Tibial nerve (tissue), 4 donors: ENCODE measurements at regions not wholly inside any gene's neighbourhood (a gene's known extent, or its start where the extent isn't known, plus 50 kb on each side); places are given as distances from the start of the nearest gene placed in this dataset.

Source experiments
- DNase-seq, 2 donors: peaks; one replicate each; pipeline ENCODE4 v3.0.0-alpha.2; 2019; ENCODE audit warnings: low spot score in 2 of 2
- H3K27ac ChIP-seq, 4 donors: fragments of 200-600 bp; sonication (generic) in 3 of 4; one replicate each; pipeline ENCODE4 v1.5.1; 2017 to 2019; ENCODE audit warnings: mild to moderate bottlenecking in 1 of 4
- H3K27me3 ChIP-seq, 2 donors: fragments of 200-600 bp; sonication (generic) in 1 of 2; one replicate each; pipeline versions ENCODE4 v1.5.1 to v1.6.0; 2017 to 2019
- H3K36me3 ChIP-seq, 3 donors: fragments of 200-600 bp; sonication (generic); one replicate each; pipeline ENCODE4 v1.5.1; 2018 to 2019
- H3K4me1 ChIP-seq, 4 donors: fragments of 200-600 bp; sonication (generic) in 3 of 4; one replicate each; pipeline ENCODE4 v1.5.1; 2017 to 2019
- H3K4me3 ChIP-seq, 4 donors: fragments of 200-600 bp; sonication (generic) in 3 of 4; one replicate each; pipeline ENCODE4 v1.5.1; 2017 to 2019; ENCODE audit warnings: mild to moderate bottlenecking in 1 of 4, moderate library complexity in 1 of 4
- H3K9me3 ChIP-seq, 4 donors: fragments of 200-600 bp; sonication (generic) in 3 of 4; one replicate each; pipeline ENCODE4 v1.5.1; 2017 to 2019
- CTCF ChIP-seq, 5 experiments: fragments of 200-600 bp in 3 of 5; fragments of 450-650 bp in 2 of 5; sonication (generic) in 3 of 5; IDR thresholded peaks; one replicate each; pipeline ENCODE4 v1.5.1; 2016 to 2019; ENCODE audit warnings: antibody characterized with exemption in 5 of 5, mild to moderate bottlenecking in 3 of 5, moderate library complexity in 2 of 5
- EP300 ChIP-seq, 2 donors: sonication (generic); formaldehyde crosslinking; IDR thresholded peaks; one replicate each; pipeline ENCODE4 v1.6.1; 2017; ENCODE audit warnings: antibody characterized with exemption in 2 of 2, mild to moderate bottlenecking in 1 of 2
- POLR2A ChIP-seq, 2 donors: fragments of 450-650 bp; IDR thresholded peaks; one replicate each; pipeline ENCODE4 v1.6.1; 2017; ENCODE audit warnings: antibody characterized with exemption in 2 of 2, mild to moderate bottlenecking in 2 of 2, moderate library complexity in 2 of 2
- WGBS, 2 donors: methylation state at CpG; one replicate each; pipeline ENCODE4 v1.1.5; 2018; 5-methylcytosine and 5-hydroxymethylcytosine counted together

GRCh38 chr7:153444641-153445040, 607.6 kb upstream of the DPP6 start:
- Histone ChIP-seq H3K4me3 (no peak overlapping the region), H3K27me3 (no peaks in the 10 kb centered on the region), H3K4me1 (no peaks in the 10 kb centered on the region), H3K27ac (no peak overlapping the region), H3K36me3 (no peaks in the 10 kb centered on the region), H3K9me3 (no peaks in the 10 kb centered on the region)
- no peak for DNase-seq
- WGBS, 2 donors = 75 to 81% methylated on average over 8 of the region's 8 CpGs
- TF ChIP-seq POLR2A (IDR thresholded peaks at IDR 0.05) (no peak), CTCF (IDR thresholded peaks at IDR 0.05) (no peak), EP300 (IDR thresholded peaks at IDR 0.05) (no peak)

DNA sequence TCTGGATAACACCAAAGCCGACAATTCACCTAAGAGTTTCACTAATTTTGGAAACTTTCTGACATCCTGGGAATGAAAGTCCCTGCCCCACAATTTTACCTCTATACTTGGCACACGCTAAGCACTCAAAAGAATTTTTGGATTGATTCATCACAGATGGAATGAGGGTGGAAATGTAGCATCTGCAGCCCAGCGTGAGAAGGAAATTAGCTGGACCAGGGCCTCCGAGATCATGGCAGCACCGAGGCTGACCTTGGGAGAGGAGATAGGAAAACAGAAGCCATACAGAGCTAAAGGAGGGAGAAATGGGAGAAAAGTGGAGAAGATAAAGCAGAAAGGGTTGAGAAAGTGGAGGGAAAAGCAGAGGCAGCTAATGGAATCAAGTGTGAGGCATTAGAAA, 606.6 kb upstream of the DPP6 start:
- H3K36me3 ChIP-seq = no peaks in the 10 kb centered on the region
- no peak overlapping the region for H3K27ac ChIP-seq
- H3K9me3 ChIP-seq = no peaks in the 10 kb centered on the region
- no peak overlapping the region for H3K4me3 ChIP-seq
- WGBS, 2 donors = 74 to 80% methylated on average over 5 of the region's 5 CpGs
- no peaks in the 10 kb centered on the region for H3K4me1 ChIP-seq
- DNase-seq = no peak
- TF ChIP-seq EP300 (IDR thresholded peaks at IDR 0.05) (no peak), POLR2A (IDR thresholded peaks at IDR 0.05) (no peak), CTCF (IDR thresholded peaks at IDR 0.05) (no peak)
- no peaks in the 10 kb centered on the region for H3K27me3 ChIP-seq

GRCh38 chr7:153446490-153446889, 605.7 kb upstream of the DPP6 start:
- no peak for DNase-seq
- TF ChIP-seq CTCF (IDR thresholded peaks at IDR 0.05) = no peak
- no peak for TF ChIP-seq EP300 (IDR thresholded peaks at IDR 0.05)
- no peak for TF ChIP-seq POLR2A (IDR thresholded peaks at IDR 0.05)
- Histone ChIP-seq H3K9me3 (no peaks in the 10 kb centered on the region), H3K27me3 (no peaks in the 10 kb centered on the region), H3K4me3 (no peak overlapping the region), H3K4me1 (no peaks in the 10 kb centered on the region), H3K27ac (no peak overlapping the region), H3K36me3 (no peaks in the 10 kb centered on the region)
- WGBS, 2 donors = 47 to 82% methylated on average over 2 of the region's 2 CpGs

DNA sequence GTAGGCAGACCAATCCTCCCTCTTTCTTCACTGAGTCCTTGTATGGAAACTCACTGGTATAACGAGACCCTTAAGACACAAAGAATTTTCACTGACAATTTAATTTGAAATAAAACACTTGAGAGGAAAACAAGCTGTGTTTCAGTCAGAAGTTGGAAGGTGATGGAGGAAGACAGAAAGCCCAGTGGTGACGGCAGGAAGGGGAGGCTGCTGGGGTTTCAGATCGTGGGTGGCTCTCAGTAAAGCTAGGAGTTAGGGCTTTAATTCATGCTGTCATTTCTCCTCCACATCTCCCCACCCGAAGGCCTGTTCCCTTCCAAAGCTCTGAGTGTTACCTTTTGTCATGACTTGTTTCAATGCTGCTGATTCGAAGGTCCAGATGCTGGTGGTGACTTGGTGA, 605.2 kb upstream of the DPP6 start:
- 54 to 61% methylated on average over 5 of the region's 5 CpGs for WGBS, 2 donors
- H3K27ac ChIP-seq = no peak overlapping the region

GRCh38 chr7:153452661-153453060, 599.5 kb upstream of the DPP6 start:
- WGBS, 2 donors = 89 to 91% methylated on average over 3 of the region's 3 CpGs
- H3K27me3 ChIP-seq = no peaks in the 10 kb centered on the region
- H3K36me3 ChIP-seq = no peaks in the 10 kb centered on the region
- no peaks in the 10 kb centered on the region for H3K4me1 ChIP-seq
- DNase-seq = no peak
- H3K9me3 ChIP-seq = no peaks in the 10 kb centered on the region
- no peak overlapping the region for H3K4me3 ChIP-seq
- no peak overlapping the region for H3K27ac ChIP-seq
- TF ChIP-seq POLR2A (IDR thresholded peaks at IDR 0.05) (no peak), EP300 (IDR thresholded peaks at IDR 0.05) (no peak), CTCF (IDR thresholded peaks at IDR 0.05) (no peak)

More for the DNA sequence above, 605.2 kb upstream of the DPP6 start:
- H3K4me1 ChIP-seq = no peaks in the 10 kb centered on the region
- DNase-seq = no peak
- no peaks in the 10 kb centered on the region for H3K9me3 ChIP-seq
- H3K4me3 ChIP-seq = no peak overlapping the region
- H3K36me3 ChIP-seq = no peaks in the 10 kb centered on the region
- TF ChIP-seq POLR2A (IDR thresholded peaks at IDR 0.05) = no peak
- no peak for TF ChIP-seq CTCF (IDR thresholded peaks at IDR 0.05)
- no peak for TF ChIP-seq EP300 (IDR thresholded peaks at IDR 0.05)
- no peaks in the 10 kb centered on the region for H3K27me3 ChIP-seq
